HG02642 (cell line): ENCODE measurements at regions not wholly inside any gene's neighbourhood (a gene's known extent, or its start where the extent isn't known, plus 50 kb on each side); places are given as distances from the start of the nearest gene placed in this dataset.

Source experiments
- ATAC-seq: cut with Tn5 transposase; IDR thresholded peaks from one replicate; pipeline ENCODE4 v1.9.1; 2021; ENCODE audit warnings: mild to moderate bottlenecking; ENCODE audit not compliant: unreplicated experiment, poor library complexity

- no peak for ATAC-seq
These were observed 308.6 kb upstream of the CPEB2 start for GRCh38 chr4:14693728-14694127.

GRCh38 chr4:14695095-14695845, 307.0 kb upstream of the CPEB2 start:
- ATAC-seq = no peak

- ATAC-seq = no peak
These were observed 302.2 kb upstream of the CPEB2 start for GRCh38 chr4:14700083-14700482.

GRCh38 chr4:14700544-14700943, 301.7 kb upstream of the CPEB2 start:
- ATAC-seq = no peak

GRCh38 chr4:14701389-14701788, 300.9 kb upstream of the CPEB2 start:
- ATAC-seq = no peak

- no peak for ATAC-seq
These were observed 300.4 kb upstream of the CPEB2 start for GRCh38 chr4:14701896-14702295.

- ATAC-seq = no peak
These were observed 293.7 kb upstream of the CPEB2 start for GRCh38 chr4:14708574-14708973.

- no peak for ATAC-seq
These were observed 291.0 kb upstream of the CPEB2 start for GRCh38 chr4:14711259-14711658.

GRCh38 chr4:14716691-14717090, 285.6 kb upstream of the CPEB2 start:
- ATAC-seq = no peak

GRCh38 chr4:14719053-14719452, 283.2 kb upstream of the CPEB2 start:
- ATAC-seq = no peak

- ATAC-seq = no peak
These were observed 275.8 kb upstream of the CPEB2 start for GRCh38 chr4:14726441-14726840.

- ATAC-seq = no peak
These were observed 275.4 kb upstream of the CPEB2 start for GRCh38 chr4:14726877-14727361.

- ATAC-seq = no peak
These were observed 272.8 kb upstream of the CPEB2 start for GRCh38 chr4:14729282-14730000.

GRCh38 chr4:14742054-14742453, 260.2 kb upstream of the CPEB2 start:
- ATAC-seq = no peak

GRCh38 chr4:14743172-14743571, 259.1 kb upstream of the CPEB2 start:
- ATAC-seq = no peak

- no peak for ATAC-seq
These were observed 258.7 kb upstream of the CPEB2 start for GRCh38 chr4:14743601-14744000.

GRCh38 chr4:14744346-14744745, 257.9 kb upstream of the CPEB2 start:
- ATAC-seq = no peak

GRCh38 chr4:14749910-14750309, 252.4 kb upstream of the CPEB2 start:
- no peak for ATAC-seq

- ATAC-seq = no peak
These were observed 249.8 kb upstream of the CPEB2 start for GRCh38 chr4:14752341-14753046.

- ATAC-seq = no peak
These were observed 235.1 kb upstream of the CPEB2 start for GRCh38 chr4:14767142-14767541.

GRCh38 chr4:14768449-14768848, 233.8 kb upstream of the CPEB2 start:
- ATAC-seq = no peak
